Effector memory CD8-positive, alpha-beta T cell (primary cell): ENCODE measurements at regions not wholly inside any gene's neighbourhood (a gene's known extent, or its start where the extent isn't known, plus 50 kb on each side); places are given as distances from the start of the nearest gene placed in this dataset.

ENCODE experiments used
- ATAC-seq: fragments of 150-1000 bp; cut with Tn5 transposase; replicated peaks from 2 replicates; pipeline ENCODE4 v1.10.0; 2021; ENCODE audit warnings: mild to moderate bottlenecking, moderate library complexity
- DNase-seq, 3 experiments: peaks; one replicate each; pipeline ENCODE4 v3.0.0; 2021
- H3K27ac Mint-ChIP-seq, 2 donors: one replicate each; pipeline ENCODE4 v1.8.0; 2022; ENCODE audit warnings: mild to moderate bottlenecking in 2 of 2, mixed read lengths in 2 of 2, moderate library complexity in 2 of 2
- H3K27me3 Mint-ChIP-seq, 2 donors: one replicate each; pipeline ENCODE4 v1.8.0; 2022; ENCODE audit warnings: mixed read lengths in 2 of 2
- H3K36me3 Mint-ChIP-seq: one replicate; pipeline ENCODE4 v1.8.0; 2022; ENCODE audit warnings: mild to moderate bottlenecking, moderate library complexity, mixed read lengths; ENCODE audit not compliant: insufficient read depth
- H3K4me1 Mint-ChIP-seq, 2 donors: one replicate each; pipeline ENCODE4 v1.8.0; 2022; ENCODE audit warnings: low read depth in 2 of 2, mixed read lengths in 2 of 2
- H3K4me3 Mint-ChIP-seq, 2 donors: one replicate each; pipeline ENCODE4 v1.8.0; 2022; ENCODE audit warnings: mild to moderate bottlenecking in 2 of 2, mixed read lengths in 2 of 2, moderate library complexity in 2 of 2
- H3K9me3 Mint-ChIP-seq, 2 donors: one replicate each; pipeline ENCODE4 v1.8.0; 2022; ENCODE audit warnings: mixed read lengths in 2 of 2

DNA sequence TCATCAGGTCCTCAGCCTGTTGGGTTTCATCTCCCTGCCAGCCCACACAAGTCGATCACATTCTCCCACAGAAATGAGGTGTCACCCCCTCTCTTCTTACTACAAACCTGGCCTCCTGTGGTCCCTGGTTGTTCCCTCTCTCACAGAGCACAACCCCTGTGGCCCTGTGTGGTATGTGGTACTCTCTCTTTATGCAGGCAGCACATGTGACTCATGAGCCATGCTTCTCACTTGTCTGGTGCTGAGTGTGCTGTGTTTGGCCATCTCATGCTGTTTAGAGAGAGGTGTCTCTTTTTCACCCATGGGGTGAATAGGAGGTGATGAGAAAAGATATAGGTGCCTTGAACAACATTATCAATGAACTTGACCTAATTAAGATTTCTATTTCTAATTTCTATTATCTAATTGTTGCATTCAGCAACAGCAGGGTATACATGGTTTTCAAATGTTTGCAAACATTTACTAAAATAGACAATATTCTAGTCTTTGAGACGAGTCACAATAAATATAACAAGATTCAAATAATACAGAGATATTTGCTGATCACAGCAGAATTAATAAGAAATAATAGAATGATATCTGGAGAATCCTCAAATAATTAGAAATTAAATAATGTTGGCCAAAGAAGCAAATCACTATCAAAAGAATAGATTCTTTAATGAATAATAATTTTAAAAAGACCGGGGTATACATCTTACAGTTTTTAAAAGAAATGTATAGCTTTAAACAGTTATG, 633.8 kb upstream of the IGFBP3 start:
- no peaks in the 10 kb centered on the region for H3K36me3 Mint-ChIP-seq
- DNase-seq, result no peak

DNA sequence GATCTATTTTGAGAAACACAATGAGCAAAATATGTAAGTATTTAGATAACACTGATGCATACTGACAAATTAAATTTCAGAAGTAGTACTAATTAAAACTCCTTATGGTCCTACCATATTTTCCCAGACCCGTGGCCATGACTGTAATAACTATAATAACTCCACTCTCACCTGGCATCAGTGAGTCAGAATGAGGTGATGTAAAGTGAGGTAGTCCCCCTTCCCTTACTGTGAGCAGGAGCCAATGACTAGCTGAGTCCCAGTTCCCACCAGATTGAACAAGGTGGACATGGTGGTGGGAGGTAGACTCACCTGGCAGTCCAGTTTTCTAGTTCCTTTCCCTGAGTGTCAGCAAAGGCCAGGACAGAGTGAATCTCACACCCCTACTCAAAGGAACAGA, 630.5 kb upstream of the IGFBP3 start:
- H3K36me3 Mint-ChIP-seq, result no peaks in the 10 kb centered on the region
- no peaks in the 10 kb centered on the region for H3K4me1 Mint-ChIP-seq
- no peak overlapping the region for H3K4me3 Mint-ChIP-seq
- DNase-seq (no peak), ATAC-seq (no peak)
- H3K9me3 Mint-ChIP-seq, result no peaks in the 10 kb centered on the region
- H3K27ac Mint-ChIP-seq, result no peak overlapping the region
- H3K27me3 Mint-ChIP-seq, result no peaks in the 10 kb centered on the region

More for the DNA sequence above, 633.8 kb upstream of the IGFBP3 start:
- no peak for ATAC-seq
- H3K27ac Mint-ChIP-seq, result no peak overlapping the region
- H3K9me3 Mint-ChIP-seq, result peaks cover 0 to 7% of the 10 kb centered on the region in 2 donors
- no peaks in the 10 kb centered on the region for H3K4me1 Mint-ChIP-seq
- no peak overlapping the region for H3K4me3 Mint-ChIP-seq
- H3K27me3 Mint-ChIP-seq, result no peaks in the 10 kb centered on the region

DNA sequence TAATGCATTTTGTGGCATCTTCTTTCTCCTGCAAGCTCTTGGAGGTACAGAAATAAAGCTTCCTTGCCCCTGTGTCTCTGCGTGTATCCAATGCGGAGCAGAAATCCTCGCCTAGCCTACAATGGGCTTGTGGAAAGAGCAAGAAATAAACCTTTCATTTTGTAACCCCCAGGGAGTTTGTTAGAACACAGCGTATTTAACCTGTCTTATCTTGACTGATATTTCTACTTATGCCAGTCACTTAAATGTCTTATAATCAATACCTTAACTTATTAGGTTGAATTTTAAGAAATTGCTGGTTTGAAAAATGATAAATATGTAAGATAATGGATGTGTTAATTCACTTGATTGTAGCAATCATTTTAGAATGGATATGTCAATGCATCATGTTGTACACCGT, 629.8 kb upstream of the IGFBP3 start:
- H3K36me3 Mint-ChIP-seq, result no peaks in the 10 kb centered on the region
- DNase-seq (no peak), ATAC-seq (no peak)
- no peaks in the 10 kb centered on the region for H3K27me3 Mint-ChIP-seq
- no peak overlapping the region for H3K27ac Mint-ChIP-seq
- no peaks in the 10 kb centered on the region for H3K4me1 Mint-ChIP-seq
- H3K4me3 Mint-ChIP-seq, result no peak overlapping the region
- no peaks in the 10 kb centered on the region for H3K9me3 Mint-ChIP-seq

DNA sequence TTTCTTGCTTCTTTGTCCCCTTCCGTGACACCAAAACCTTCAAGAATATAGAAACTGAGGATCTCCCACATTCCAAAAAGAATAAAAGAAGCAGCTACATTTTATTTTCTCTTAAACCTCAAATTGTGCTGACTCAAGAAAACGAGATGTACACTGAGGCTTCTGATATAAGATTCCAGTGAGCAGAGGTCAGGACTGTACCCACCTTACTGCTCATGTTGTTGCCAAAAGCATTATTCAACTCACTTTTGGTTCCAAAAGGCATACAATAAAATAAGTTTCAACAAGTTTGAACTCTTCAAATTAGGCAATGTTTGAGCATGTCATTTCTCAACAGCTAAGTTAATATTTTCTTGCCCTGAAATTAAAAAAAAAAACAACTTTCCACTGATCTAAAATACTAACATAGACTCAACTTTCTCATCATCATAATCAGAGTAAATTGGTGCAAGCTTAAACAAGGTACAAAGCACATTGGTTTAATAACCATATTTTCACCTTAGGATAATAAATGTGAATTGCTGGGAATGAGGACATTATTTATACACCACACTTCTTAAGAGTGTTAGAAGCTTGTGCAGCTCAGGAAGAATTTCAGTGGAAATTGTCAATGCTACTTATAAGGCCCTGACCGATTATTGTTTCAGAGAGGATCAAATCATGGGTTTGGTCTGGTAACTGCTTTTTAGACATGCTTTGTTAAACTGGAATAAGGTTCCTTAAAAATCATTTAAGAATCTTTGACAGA, 629.0 kb upstream of the IGFBP3 start:
- DNase-seq, result no peak
- Mint-ChIP-seq H3K9me3 (peaks cover 0 to 5% of the 10 kb centered on the region in 2 donors), H3K27ac (no peak overlapping the region), H3K4me3 (no peak overlapping the region), H3K36me3 (no peaks in the 10 kb centered on the region), H3K27me3 (no peaks in the 10 kb centered on the region), H3K4me1 (no peaks in the 10 kb centered on the region)
- no peak for ATAC-seq

DNA sequence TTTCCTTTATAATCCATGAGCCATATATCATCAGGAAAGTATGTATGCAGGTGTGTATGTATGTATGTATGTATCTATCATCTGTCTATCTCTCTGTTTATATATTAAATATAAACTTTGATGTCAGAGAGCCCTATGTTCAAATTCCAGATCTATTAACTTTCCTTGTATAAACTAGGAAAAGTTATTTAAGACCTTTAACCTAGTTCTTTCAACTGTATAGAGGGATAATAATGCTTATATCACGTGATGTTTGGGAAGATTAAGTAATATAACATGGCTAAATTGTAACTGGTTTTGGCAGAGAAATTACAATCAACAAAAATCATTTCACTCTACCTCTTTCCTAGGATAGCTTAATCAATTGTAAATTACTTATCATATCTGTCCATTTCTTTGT, 628.3 kb upstream of the IGFBP3 start:
- H3K4me1 Mint-ChIP-seq, result no peaks in the 10 kb centered on the region
- ATAC-seq, result no peak
- H3K27ac Mint-ChIP-seq, result no peak overlapping the region
- H3K27me3 Mint-ChIP-seq, result no peaks in the 10 kb centered on the region
- H3K36me3 Mint-ChIP-seq, result no peaks in the 10 kb centered on the region
- DNase-seq, result no peak
- no peak overlapping the region for H3K4me3 Mint-ChIP-seq
- H3K9me3 Mint-ChIP-seq, result peaks cover 0 to 10% of the 10 kb centered on the region in 2 donors

DNA sequence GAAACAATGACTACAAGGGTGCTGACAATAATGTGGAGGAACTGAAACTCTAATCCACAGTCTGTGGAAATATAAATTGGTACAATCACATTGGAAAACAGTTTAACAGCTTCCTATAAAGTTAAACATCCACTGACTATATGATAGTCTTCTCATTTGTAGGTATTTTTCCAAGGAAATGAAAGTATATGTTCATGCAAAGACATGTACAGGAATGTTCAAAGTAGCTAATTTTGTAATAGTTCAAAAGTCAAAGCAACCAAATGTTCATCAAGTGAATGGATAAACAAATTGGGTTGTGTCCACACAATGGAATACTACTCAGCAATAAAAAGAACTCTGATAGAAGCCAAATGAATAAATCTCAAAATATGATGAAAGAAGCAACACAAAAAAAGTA, 626.0 kb upstream of the IGFBP3 start:
- DNase-seq (no peak), ATAC-seq (no peak)
- H3K36me3 Mint-ChIP-seq, result no peaks in the 10 kb centered on the region
- no peaks in the 10 kb centered on the region for H3K4me1 Mint-ChIP-seq
- H3K27ac Mint-ChIP-seq, result no peak overlapping the region
- H3K27me3 Mint-ChIP-seq, result no peaks in the 10 kb centered on the region
- H3K4me3 Mint-ChIP-seq, result no peak overlapping the region
- peaks cover 0 to 10% of the 10 kb centered on the region in 2 donors for H3K9me3 Mint-ChIP-seq

DNA sequence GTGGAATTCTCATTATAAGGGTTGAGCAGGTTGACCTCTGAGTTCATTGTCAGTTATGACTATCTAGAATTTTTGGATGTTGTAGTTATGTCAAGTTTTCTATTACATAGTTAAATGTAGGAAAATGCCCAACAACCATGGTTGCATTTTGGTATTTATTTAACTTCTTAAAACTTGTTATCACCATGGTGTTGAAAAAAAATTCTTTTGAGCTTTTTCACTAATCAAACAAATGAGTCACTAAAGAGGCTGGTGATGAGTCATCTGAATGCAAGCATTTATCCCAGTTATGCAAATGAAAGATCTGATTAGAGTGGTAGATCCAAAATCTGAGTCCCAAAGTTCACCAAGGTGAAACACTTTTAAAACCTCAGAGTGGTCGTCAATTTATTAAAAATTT, 624.7 kb upstream of the IGFBP3 start:
- Mint-ChIP-seq H3K9me3 (peaks cover 0 to 10% of the 10 kb centered on the region in 2 donors), H3K27ac (no peak overlapping the region), H3K36me3 (no peaks in the 10 kb centered on the region), H3K4me1 (no peaks in the 10 kb centered on the region), H3K27me3 (no peaks in the 10 kb centered on the region), H3K4me3 (no peak overlapping the region)
- ATAC-seq (no peak), DNase-seq (no peak)

DNA sequence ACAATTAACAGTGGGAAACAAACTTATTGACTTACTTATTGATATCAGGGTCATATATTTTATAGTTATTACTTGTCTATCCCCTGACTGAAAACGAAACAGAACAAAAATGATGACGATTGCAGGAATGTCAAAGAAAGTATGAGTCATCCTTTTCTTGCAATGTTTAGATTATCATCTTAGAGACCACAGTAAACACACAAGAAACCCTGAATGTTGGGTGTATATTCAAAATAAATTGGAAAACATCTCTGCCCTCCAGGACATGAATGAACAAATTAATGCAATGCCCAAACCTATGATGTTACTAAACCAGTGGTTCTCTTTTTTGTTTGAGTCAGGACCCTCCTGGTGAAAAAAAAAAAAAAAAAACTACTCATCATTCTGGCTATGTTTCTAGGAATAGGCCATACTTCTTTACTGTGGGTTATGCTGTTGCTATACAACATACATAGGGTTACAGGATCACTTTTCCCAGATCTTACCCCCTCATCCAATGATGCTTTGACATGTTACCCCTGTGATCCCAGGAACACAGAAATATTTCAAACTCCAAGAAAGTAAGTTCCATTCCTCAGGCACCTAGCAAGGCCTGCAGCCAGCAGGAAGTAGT, 623.4 kb upstream of the IGFBP3 start:
- no peak overlapping the region for H3K4me3 Mint-ChIP-seq
- DNase-seq (no peak), ATAC-seq (no peak)
- H3K4me1 Mint-ChIP-seq, result no peaks in the 10 kb centered on the region
- no peak overlapping the region for H3K27ac Mint-ChIP-seq
- no peaks in the 10 kb centered on the region for H3K27me3 Mint-ChIP-seq
- H3K36me3 Mint-ChIP-seq, result no peaks in the 10 kb centered on the region
- peaks cover 2 to 10% of the 10 kb centered on the region in 2 donors for H3K9me3 Mint-ChIP-seq

DNA sequence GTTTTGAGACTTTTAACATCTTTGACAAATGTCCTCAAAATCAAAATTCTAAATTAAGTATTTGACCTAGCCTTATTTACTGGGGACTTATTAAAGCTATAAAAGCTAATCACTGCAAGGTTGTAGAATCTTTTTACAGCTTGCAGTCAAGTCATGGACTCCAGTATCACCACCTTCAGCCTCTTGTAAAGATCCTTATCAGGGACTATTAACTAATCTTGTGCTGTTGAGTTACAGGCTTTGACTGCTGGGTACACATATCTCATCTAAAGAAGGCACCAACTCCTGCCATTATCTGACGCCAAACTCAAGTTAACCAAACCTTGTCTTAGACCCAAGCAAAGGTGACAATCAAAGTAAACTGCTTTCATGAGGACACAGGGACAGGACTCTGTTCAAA, 621.0 kb upstream of the IGFBP3 start:
- Mint-ChIP-seq H3K4me3 (no peak overlapping the region), H3K36me3 (no peaks in the 10 kb centered on the region), H3K4me1 (no peaks in the 10 kb centered on the region), H3K27me3 (no peaks in the 10 kb centered on the region), H3K27ac (no peak overlapping the region), H3K9me3 (peaks cover 2 to 10% of the 10 kb centered on the region in 2 donors)
- DNase-seq, result no peak
- ATAC-seq, result no peak

DNA sequence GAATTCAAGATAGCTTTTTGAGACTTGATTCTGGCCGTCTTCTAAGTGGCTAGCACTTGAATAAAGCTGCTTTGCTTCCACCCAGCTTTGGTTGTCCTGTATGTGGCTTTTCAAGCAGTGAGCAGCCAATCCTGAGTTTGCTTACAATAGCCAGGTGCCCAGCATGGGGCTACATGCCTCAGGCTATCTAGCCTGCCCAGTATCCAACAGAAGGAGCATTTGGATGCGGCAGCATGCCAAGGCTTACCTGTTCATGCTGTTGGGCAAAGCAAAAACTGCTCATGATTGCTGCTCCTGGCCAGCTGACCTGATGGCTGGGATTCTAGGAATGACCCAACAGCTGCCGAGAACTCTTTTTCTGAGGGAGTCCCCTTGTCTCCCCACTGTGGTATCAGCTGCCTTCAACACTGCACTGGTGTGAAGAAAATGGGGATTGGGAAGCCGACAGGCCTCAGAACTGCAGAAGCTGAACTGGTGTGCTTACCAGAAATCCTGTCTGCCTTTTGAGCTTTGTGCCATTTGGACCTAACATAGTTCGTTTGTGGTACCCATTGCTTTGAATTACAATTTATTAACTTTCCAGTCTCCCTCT, 618.9 kb upstream of the IGFBP3 start:
- DNase-seq (no peak), ATAC-seq (no peak)
- Mint-ChIP-seq H3K27me3 (no peaks in the 10 kb centered on the region), H3K36me3 (no peaks in the 10 kb centered on the region), H3K4me3 (no peak overlapping the region), H3K9me3 (peaks cover 4 to 16% of the 10 kb centered on the region in 2 donors), H3K4me1 (no peaks in the 10 kb centered on the region), H3K27ac (no peak overlapping the region)

DNA sequence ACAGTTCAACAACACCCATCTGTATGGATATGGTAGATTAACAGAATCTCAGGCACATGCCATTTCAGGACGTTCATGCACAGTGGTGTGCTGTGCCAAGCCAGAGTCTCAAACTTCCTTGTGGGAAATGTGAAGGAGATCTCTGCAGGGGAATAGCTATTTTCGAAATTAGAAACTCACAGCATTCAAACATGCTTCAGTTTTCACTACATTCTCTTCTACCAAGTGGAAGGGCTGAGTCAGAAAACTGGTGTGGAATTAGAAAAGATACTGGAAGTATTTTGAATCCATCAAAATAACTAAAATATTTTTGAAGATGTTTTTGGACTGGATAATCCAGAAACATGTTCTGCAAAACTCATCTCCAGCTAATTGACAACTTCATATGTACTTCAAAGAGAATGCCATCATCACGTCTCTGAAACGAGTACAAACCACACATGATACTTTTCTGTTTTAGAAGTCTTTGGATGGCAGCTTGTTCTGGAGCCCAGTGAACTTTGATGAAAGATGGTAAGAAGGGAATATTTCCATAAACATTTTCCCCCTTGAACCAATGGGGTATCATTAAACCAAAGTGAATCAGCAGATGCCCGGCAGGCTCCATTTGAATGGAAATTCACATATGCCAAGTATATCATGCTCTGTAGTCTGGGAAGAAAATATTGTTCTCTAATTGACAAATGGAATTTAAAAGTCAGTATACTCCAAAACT, 616.3 kb upstream of the IGFBP3 start:
- H3K4me1 Mint-ChIP-seq, result peaks cover 0 to 1% of the 10 kb centered on the region in 2 donors
- peaks cover 4 to 28% of the 10 kb centered on the region in 2 donors for H3K9me3 Mint-ChIP-seq
- H3K27me3 Mint-ChIP-seq, result no peaks in the 10 kb centered on the region
- no peak overlapping the region for H3K4me3 Mint-ChIP-seq
- no peak overlapping the region for H3K27ac Mint-ChIP-seq
- ATAC-seq (no peak), DNase-seq (no peak)
- no peaks in the 10 kb centered on the region for H3K36me3 Mint-ChIP-seq

DNA sequence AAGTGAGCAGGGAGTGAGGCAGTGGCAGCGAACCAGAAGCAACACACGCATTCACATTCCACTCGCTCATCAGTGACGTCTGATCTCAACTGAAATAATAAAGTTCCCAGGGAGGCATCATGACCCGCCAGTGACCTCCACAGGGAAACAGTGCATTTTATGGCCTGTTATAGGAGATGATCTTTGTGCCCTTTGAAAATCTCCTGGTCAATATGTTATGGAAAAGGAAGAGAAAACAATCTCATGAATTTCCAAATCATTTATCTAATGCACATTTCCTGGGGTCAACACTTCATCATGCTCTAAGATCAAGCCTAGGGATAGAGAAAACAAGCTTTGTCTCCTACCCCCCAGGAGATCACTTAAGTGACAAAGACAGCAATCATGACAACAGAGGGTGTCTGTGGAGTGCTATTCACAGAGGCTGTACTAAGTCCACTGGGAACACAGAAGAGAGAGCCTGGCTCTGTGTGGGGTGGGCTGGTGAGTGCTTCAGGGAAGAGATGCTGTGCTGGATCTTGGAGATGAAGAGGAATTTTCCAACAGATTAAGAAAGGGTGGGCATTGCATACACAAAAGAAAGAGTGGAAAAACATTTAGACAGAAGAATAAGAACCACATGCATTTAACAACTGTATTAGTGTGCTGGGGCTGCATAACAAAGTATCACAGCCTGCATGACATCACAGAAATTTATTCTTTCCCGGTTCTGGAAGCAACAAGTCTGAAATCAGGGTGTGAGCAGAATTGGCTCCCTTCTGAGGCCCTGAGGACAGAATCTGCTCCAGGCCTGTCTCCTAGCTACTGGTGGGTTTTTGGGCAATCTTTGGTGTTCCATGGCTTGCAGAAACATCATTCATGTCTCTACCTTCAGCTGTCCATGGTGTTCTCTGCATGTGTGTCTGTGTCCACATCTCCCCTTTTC, 613.9 kb upstream of the IGFBP3 start:
- no peak overlapping the region for H3K27ac Mint-ChIP-seq
- H3K27me3 Mint-ChIP-seq, result no peaks in the 10 kb centered on the region
- H3K36me3 Mint-ChIP-seq, result no peaks in the 10 kb centered on the region
- H3K9me3 Mint-ChIP-seq, result peaks cover 2 to 28% of the 10 kb centered on the region in 2 donors
- H3K4me3 Mint-ChIP-seq, result no peak overlapping the region
- ATAC-seq (no peak), DNase-seq (no peak)
- H3K4me1 Mint-ChIP-seq, result peaks cover 0 to 1% of the 10 kb centered on the region in 2 donors
